ENCODE measurements at regions not wholly inside any gene's neighbourhood (a gene's known extent, or its start where the extent isn't known, plus 50 kb on each side); places are given as distances from the start of the nearest gene placed in this dataset.

DNA sequence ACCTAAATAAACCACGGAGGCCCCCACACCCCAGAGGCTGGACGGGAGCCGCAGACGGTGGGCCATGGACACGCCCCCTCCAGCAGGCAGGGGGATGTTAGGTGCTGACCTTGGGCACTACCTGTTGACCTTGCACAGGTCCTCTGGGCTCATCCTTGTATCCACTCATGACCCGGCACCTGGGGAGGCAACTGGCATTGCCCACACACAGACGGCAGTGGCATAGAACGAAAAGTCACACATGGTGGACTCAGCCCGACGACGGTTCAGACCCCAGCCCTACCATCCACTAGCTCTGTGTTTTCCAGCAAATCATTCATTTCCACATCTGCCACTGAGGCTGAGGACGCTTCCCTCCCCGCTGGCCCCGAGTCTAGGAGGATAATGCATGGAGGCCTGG, 247.7 kb upstream of the PPP2R2D start:
- Mint-ChIP-seq H3K36me3 (ENCODE audit: low read depth) (no peaks in the 10 kb centered on the region), H3K4me3 (no peak overlapping the region), H3K4me1 (peaks cover 25% of the 10 kb centered on the region), H3K27me3 (ENCODE audit: low read depth) (peaks cover 14% of the 10 kb centered on the region), H3K9me3 (no peaks in the 10 kb centered on the region), H3K27ac (ENCODE audit: unreplicated experiment) (no peak overlapping the region)
- TF ChIP-seq, protein P1, sequence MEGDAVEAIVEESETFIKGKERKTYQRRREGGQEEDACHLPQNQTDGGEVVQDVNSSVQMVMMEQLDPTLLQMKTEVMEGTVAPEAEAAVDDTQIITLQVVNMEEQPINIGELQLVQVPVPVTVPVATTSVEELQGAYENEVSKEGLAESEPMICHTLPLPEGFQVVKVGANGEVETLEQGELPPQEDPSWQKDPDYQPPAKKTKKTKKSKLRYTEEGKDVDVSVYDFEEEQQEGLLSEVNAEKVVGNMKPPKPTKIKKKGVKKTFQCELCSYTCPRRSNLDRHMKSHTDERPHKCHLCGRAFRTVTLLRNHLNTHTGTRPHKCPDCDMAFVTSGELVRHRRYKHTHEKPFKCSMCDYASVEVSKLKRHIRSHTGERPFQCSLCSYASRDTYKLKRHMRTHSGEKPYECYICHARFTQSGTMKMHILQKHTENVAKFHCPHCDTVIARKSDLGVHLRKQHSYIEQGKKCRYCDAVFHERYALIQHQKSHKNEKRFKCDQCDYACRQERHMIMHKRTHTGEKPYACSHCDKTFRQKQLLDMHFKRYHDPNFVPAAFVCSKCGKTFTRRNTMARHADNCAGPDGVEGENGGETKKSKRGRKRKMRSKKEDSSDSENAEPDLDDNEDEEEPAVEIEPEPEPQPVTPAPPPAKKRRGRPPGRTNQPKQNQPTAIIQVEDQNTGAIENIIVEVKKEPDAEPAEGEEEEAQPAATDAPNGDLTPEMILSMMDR (conservative IDR thresholded peaks at IDR 0.05), result no peak
- DNase-seq (ENCODE audit: low read depth, low spot score), result no peak

DNA sequence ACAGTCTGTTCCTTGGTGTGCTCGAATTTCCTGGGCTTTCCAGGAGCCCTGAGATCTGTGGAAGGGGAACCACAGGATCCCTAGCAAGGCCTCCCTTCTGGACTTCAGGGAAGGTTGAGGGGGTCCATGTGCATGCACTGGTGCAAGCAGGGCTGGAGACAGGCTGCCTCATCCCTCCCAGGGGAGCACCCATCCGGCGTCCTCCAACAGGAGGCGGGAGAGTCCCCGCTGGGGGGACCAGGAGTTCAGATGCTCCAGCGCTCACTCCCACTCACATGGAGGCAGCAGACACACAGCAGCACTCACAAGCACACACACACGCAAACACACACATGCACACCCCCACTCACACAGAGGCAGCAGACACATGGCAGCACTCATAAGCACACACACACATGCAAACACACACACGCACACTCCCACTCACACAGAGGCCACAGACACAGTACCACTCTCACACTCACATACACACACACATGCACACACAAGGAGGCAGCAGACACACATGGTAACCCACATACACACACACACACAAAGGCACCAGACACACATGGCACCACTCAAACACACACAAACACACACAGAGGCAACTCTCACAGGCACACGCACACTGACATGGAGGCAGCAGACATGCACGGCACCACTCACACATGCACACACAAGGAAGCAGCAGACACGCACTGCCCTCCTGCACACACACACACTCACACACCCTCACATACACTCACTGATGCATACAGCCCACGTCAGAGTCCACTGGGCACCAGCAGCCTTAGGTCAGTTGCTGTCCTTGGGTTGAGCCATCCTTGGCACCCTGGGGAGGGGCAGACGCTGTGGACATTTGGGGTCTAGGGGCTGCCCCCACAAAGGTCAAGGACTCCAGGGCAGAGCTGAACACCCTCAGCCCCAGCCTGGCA, 247.0 kb upstream of the PPP2R2D start:
- no peak overlapping the region for H3K4me3 Mint-ChIP-seq
- DNase-seq (ENCODE audit: low read depth, low spot score), result no peak
- H3K9me3 Mint-ChIP-seq, result no peaks in the 10 kb centered on the region
- peaks cover 25% of the 10 kb centered on the region for H3K4me1 Mint-ChIP-seq
- H3K27ac Mint-ChIP-seq (ENCODE audit: unreplicated experiment), result peak overlapping the region; percentile 36
- no peaks in the 10 kb centered on the region for H3K36me3 Mint-ChIP-seq (ENCODE audit: low read depth)
- peaks cover 14% of the 10 kb centered on the region for H3K27me3 Mint-ChIP-seq (ENCODE audit: low read depth)
- TF ChIP-seq, protein P1 (conservative IDR thresholded peaks at IDR 0.05), result no peak

- DNase-seq (ENCODE audit: low read depth, low spot score), result no peak
- TF ChIP-seq, protein P1 (conservative IDR thresholded peaks at IDR 0.05), result no peak
- peaks cover 25% of the 10 kb centered on the region for H3K4me1 Mint-ChIP-seq
- no peak overlapping the region for H3K4me3 Mint-ChIP-seq
- H3K27ac Mint-ChIP-seq (ENCODE audit: unreplicated experiment), result peak overlapping the region; percentile 57
- no peaks in the 10 kb centered on the region for H3K36me3 Mint-ChIP-seq (ENCODE audit: low read depth)
- H3K9me3 Mint-ChIP-seq, result no peaks in the 10 kb centered on the region
- peaks cover 14% of the 10 kb centered on the region for H3K27me3 Mint-ChIP-seq (ENCODE audit: low read depth)
Measured at GRCh38 chr10:131654471-131655087, 246.2 kb upstream of the PPP2R2D start.

DNA sequence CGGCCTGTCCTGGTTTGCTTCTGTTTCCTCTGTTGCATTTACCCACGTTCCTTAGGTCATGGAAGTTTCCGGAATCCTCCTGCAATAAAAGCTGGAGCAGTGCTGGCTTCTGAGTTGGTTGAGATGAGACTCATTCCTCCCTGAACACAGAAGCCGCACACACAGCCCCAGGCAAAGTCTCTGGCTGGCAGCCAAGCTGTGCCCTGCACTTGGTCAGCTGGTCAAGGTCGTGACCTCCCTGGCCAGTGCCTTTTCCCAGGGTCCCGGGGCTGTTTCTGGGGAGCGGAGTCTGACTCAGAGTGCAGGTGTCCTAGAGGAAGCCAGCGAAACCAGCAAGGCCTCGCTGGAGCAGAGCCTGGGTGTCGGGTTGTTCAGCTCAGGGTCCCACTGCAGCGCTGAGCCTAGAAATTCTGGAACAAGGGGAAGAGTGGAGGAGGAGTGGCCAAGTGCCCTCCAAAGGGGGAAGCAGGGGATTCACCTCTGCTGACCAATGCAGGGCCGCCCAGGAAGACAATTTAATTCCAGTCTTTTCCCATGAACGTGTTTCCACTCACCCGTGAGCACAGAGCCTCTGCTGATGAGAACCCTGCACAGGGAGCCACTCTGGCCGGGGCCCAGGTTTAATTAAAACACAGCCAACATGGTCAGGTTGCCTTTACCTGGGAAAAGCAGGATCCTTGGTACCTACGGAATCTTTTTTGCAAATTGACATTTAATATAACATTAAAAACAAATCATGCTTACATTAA, 245.5 kb upstream of the PPP2R2D start:
- Mint-ChIP-seq H3K27me3 (ENCODE audit: low read depth) (peaks cover 14% of the 10 kb centered on the region), H3K4me3 (no peak overlapping the region), H3K27ac (ENCODE audit: unreplicated experiment) (peak overlapping the region; percentile 57), H3K9me3 (no peaks in the 10 kb centered on the region), H3K4me1 (peaks cover 25% of the 10 kb centered on the region), H3K36me3 (ENCODE audit: low read depth) (no peaks in the 10 kb centered on the region)
- DNase-seq (ENCODE audit: low read depth, low spot score), result peak; percentile 47
- TF ChIP-seq, protein P1 (conservative IDR thresholded peaks at IDR 0.05), result no peak

DNA sequence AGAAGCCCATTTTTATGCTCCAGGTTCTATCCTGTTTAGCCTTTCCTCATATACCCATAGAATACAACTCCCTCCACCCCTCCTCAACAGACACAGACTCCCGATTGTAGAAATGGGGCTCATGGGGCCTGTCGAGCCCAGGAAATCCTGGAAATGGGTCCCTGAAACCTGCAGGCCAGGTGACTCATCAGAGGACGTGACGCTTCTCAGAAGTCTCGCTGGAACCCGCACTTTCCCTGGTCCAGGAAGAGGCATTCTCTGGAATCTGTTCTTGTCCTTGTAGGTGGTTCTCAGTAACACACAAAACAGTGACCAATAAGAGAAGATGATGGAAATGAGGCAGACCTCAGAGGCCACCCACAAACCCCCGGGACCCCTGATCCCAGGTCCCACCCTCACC, 244.8 kb upstream of the PPP2R2D start:
- Mint-ChIP-seq H3K4me1 (peaks cover 25% of the 10 kb centered on the region), H3K27ac (ENCODE audit: unreplicated experiment) (no peak overlapping the region), H3K9me3 (peaks cover 4% of the 10 kb centered on the region), H3K36me3 (ENCODE audit: low read depth) (no peaks in the 10 kb centered on the region), H3K27me3 (ENCODE audit: low read depth) (peaks cover 14% of the 10 kb centered on the region), H3K4me3 (no peak overlapping the region)
- TF ChIP-seq, protein P1 (conservative IDR thresholded peaks at IDR 0.05), result no peak
- DNase-seq (ENCODE audit: low read depth, low spot score), result no peak

Data from neural crest cell (in vitro differentiated cells).